ENCODE measurements at regions not wholly inside any gene's neighbourhood (a gene's known extent, or its start where the extent isn't known, plus 50 kb on each side); places are given as distances from the start of the nearest gene placed in this dataset.

DNA sequence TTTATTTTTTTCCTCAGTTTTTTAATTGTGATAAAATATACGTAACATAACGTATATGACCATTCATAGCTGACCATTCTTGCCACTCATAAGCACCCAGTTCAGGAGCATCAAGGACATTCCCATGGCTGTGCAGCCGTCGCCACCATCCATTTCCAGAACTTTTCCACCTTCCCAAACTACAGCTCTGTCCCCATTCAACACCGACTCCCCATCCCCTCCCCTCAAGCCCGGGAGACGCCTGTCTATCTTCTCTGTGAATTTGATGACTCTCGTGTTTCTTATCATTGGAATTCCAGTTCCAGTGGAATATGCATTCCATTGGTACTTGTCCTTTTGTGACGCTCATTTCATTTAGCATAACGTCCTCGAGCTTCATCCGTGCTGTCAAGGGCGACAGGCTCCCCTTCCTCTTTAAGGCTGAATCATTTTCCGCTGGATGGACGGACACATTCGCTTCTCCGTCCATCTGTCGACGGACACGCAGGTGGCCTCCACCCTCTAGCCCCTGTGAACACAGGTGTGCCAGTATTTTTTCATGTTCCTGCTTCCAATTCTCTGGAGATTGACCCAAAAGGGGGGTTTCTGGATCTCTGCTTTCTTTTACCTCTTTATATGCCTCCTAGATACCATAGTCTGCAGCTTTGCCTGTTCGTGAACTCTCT, 88.1 kb downstream of the YTHDF1 start:
- DNase-seq, result no peak

DNA sequence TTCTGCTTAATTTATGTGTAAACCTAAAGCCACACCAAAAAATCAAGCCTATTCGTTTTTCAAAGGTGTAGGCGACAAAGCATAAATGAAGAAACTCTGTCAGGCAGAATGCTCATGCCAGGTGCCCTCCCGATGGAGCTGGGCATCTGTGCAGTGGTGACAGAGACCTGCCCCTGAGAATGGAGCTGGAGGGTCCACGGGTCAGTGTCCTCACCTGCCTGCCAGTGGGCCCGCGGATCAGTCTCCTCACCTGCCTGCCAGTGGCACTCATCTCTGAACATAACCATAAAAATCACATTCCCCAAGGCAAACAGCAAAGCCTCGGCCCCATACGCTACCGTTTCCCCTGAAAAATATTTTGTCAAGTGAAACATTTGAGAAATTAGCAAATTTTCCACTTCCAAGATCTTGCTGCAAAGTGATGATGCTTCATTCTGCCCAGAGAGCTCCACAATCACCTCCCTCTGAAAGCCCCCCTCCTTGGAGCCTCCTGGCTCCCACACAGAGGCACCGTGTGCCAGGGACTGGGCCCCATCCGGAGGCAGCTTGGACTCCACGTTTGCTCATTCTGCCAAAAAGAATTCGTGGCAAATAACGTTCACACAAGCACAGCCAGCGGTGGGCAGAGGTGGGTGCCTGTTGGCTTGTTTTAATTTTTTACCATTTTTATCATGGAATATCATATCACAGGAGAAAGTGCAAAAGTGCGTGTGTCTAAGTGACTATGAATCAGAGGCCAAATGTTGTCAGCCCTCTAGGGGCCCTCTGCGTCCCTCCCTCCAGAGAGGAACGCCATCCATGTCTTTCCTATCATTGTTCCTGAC, 88.8 kb downstream of the YTHDF1 start:
- DNase-seq, result no peak

DNA sequence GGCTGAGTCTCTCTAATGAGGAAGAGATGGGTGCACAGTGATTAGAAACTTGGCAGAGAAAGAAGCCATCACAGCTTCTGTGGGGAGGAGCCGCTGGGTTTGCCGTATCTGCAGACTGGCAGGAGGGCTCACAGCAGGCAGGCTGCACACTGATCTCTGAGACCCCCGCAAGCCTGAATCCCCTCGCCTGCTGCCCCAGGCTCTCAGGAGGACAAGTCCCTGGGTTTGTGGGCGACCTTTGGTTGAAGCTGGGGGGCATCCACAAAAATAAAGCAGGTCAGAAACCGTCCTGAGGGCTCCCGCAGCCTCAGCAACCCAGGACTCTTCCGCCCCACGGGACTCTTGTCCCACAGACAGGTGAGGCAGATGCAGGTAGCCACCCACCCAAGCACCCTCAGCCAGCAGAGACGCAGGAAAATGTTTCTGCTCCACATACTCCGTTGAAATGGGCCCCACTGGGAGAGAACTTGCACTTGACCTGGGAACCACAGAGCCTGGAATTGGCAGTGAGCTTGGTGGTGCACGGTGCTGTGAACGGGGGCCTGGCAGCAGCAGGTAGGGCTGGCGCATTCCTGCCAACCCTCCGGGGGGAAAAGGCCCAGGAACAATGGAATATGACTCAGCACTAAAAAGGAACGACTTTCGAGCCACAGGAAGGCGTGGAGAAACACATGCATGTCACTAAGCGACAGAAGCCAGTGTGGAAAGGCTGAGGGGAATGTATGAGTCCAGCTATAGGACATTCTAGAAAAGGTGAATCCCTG, 89.9 kb downstream of the YTHDF1 start:
- DNase-seq, result no peak

DNA sequence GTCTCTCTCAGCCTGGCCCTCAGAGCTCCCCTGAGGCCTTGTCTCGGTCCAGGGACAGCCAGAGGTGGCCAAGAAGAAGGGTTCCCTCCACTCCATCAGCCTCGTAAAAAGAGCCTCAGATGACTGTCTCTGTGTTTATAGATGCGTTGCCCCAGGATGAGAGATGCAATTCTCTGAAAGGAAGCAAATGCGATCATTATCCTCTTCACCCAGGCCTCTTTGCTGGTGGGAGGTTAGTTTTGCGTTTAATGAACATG, 90.4 kb downstream of the YTHDF1 start:
- DNase-seq, result no peak

DNA sequence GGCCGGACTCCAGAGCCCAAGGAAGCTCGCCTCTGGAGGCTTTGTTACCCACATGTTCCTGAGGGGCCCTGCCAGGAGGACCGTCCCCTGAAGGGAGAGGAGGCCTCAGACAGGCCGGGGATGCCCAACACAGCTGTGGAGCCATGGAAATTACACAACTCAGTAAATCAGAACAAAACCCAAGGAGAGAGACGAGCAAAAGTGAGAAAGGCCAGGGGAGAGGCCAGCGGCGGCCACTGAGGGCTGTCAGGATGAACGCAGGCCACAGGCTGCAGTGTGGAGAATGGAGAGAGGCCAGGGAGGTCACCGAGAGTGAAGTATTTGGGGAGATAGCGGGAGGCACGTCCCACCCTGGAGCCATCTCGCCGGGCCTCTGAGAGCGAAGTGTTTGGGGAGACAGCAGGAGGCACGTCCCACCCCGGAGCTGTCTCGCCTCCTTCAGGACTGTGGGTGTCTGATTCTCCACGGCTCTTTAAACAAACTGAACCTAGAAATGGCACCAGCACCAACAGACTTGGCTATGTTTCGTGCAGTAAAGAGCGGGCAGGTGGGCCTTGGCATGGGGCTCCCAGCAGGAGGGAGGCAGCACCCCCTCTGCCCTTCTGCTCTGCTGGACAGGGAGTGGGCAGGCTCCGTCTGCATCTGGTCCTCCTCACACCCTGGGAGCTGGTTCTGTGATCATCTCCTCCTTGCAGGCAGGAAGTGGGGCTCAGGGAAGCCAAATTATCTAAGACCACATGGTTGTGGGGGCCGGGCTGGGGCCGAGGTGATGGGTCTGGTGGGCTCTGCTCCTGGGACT, 91.0 kb downstream of the YTHDF1 start:
- no peak for DNase-seq

DNA sequence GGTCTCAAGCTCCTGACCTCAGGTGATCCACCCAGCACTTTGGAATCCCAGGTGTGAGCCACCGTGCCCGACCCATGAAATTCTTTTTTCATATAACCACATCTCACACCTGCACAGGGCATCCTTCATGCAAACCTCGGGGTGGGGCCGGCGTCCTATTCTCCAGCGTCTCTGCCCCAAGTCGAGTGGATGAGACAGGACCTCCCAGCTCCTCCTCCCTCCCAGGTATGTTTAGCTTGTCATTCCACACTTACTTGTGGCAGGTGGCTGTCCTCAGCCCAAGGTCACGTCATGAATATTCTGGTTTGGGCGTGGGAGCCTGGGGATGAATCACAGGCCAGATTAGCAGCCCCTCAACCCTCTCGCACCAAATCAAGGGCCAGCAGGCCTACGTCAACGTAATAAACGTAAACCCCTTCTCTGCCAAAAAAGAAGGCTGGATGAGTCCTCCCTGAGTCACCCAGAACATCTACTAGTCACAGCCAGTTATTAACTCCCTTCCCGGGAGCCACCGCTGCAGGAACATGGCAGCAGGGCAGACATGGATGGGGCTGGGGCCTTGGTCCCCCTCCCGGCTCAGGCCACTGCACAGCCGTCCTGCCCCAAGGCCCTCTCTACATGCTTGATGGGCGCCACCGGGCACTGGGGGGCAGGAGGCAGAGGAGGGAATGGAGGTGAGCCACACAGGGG, 91.7 kb downstream of the YTHDF1 start:
- DNase-seq, result no peak

DNA sequence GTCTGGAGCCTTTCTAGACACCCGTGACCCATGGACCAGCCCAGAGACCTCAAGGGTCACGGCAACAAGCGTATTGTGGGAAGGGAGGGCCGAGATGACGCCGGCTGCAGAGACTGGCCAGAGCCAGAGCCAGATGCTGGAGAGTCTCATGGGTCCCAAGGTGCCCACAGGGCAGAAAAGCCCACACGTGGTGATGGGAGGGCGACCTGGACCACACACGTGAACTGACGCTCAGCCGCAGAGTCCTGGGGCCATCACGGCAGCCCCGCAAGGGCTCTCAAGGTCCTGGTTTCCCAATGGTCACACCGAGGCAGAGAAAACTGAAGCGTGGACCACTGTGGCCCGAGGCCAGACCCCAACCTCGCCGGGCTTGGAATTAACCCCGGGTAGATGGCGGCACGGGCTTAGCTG, 92.6 kb downstream of the YTHDF1 start:
- DNase-seq, result no peak

DNA sequence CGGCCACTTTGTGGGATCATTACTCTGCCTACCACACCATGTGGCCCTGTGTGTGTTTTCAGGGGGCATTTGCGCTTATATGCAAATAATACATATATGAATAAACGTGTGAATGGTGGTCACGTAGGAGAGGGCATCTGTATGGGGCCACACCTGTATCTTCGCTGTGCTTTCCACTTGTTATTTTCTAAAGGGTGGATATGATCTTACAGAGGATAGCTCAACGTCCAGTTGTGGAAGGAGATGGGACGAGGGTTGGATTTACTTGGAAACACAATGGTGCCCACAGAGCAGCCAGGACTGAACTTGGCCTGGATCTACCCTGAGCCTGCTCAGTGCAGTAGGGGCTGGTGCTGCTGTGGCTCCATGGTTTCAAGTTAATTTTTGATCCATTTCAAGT, 93.3 kb downstream of the YTHDF1 start:
- DNase-seq, result no peak

DNA sequence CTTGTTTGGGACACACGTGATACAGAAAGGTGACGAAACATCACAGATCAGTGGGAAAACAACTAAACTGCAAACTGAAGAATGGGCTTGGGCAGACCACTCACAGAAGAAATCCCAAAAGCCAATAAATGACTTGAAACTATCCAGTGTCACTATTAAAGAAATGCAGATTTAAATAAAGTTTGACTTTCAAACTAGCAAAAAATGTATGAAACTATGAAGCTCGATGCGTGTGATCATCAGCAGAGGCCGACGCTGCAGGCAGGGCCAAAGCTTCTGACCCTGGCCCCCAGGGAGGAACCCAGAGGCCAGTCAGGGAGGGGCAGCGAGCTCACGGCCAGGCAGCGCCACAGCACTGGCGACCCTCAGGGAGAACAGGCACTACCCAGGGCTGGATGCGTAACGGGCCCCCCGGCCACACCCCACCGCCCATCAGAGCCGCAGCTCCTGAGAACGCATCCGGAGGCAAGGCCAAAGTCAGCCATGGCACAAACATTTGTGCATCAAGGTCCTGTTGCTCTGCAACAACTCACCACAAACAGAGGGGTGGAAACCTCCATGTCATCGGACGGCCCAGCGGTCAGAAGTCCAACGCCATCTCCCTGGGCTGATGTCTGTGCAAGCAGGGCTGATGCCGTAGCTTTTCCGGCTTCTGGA, 94.1 kb downstream of the YTHDF1 start:
- no peak for DNase-seq

DNA sequence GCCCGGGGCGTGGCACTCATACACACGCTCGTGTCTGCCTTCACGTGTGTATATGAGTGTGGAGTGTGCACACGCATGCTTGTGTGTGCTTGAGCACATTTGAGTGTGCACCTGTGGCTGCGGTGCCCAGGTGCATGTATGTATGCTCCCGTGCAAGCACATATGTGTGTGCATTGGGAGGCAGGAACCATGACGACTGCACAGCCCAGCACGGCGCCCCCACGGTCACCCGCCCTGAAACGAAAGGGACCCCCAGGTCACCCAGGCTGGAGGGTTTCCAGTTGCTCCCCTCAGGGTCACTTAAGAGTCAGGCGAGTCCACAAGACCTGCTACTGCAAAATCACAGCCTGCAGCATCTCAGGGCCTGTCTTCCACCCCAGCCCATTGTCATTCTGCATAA, 94.7 kb downstream of the YTHDF1 start:
- DNase-seq, result no peak

DNA sequence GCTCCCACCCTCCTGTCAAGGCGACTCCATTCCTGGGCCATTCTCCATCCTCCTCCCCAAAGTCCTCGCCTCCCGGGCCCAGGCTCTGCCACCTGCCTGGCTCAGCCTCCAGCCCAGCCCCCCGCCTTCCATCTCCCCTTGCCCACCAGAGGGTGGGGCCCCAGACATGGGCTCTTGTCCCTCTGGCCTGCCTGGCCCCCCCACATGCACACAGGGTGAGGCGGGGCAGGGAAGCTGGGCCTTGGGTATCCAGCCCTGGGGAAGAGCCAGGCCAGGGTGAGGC, 95.2 kb downstream of the YTHDF1 start:
- no peak for DNase-seq

DNA sequence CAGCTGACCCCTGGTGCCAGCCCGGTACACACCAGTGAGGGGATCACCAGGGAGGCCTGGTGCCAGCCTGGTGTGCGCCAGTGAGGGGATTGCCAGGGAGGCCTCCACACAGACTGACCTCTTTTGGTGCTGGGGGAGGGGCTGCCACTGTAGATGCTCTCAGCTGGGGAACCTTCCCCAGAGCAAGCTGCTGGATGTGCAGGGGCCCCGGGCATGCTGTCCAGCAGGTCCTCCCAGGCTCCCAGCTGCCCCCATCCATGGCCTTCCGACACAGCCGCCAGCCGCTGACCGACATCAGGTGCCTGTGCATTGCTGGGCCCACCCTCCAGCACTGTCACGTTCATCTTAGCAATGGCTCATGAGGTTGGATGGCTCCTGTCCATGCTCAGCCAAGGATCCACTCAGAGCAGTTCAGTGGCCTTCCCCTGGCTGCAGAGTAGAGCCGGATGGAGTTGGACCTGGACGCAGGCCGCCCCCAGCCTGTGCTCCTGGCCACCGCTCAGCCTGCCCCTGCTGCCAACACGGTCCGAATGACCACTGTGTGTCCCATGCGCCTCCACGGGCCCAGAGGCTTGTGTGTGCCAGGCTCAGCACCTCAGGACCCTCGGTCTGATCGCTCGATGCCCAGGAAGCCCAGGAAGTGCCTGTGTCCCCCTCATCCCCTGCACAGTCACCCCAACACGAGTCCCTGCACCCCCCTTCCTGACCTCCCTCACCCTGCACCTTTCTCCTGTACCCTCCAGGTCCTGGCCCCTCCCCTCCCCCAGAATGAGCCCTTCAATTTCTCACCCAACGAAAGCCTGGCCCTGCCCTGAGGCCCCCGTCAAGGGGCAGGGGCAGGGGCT, 95.7 kb downstream of the YTHDF1 start:
- DNase-seq, result no peak

DNA sequence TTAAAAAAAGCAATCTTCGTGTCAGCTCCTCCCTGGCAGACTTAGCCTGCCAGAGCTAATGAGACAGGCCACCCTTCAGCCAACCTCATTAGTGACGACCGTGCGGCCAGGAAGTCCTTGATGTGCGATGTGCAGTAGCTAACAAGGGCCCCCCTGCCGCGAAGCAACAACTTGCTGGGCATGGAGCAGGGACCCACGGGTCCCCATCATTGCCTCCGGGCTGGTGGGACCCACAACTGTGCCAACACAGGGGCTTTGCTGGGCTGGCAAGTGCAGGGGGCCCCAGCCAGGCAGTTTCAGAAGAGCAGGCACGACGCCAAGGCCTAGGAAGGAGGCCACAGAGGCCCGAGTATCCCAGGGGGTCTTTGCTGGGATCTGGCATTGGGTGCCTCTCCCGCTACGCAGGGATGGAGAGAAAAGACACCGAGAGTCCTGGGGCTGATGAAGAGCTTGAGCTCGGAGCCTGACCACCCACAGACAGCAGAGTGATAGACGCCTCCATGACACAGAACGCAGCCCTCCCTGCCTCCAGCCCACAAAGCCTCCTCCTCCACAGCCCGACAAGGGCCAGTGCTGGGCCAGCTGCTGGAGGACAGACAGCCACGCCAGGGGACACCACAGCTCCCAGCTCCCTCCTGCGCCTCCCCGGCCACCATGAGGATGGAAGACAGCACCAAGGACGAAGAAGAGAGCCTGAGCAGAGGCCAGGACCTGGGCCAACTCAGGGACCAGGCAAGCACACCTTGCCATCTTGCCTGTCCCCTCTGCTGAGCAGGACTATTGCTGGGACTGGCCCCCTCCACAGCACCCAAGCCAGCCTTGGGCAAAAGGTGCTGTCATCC, 96.6 kb downstream of the YTHDF1 start:
- no peak for DNase-seq

DNA sequence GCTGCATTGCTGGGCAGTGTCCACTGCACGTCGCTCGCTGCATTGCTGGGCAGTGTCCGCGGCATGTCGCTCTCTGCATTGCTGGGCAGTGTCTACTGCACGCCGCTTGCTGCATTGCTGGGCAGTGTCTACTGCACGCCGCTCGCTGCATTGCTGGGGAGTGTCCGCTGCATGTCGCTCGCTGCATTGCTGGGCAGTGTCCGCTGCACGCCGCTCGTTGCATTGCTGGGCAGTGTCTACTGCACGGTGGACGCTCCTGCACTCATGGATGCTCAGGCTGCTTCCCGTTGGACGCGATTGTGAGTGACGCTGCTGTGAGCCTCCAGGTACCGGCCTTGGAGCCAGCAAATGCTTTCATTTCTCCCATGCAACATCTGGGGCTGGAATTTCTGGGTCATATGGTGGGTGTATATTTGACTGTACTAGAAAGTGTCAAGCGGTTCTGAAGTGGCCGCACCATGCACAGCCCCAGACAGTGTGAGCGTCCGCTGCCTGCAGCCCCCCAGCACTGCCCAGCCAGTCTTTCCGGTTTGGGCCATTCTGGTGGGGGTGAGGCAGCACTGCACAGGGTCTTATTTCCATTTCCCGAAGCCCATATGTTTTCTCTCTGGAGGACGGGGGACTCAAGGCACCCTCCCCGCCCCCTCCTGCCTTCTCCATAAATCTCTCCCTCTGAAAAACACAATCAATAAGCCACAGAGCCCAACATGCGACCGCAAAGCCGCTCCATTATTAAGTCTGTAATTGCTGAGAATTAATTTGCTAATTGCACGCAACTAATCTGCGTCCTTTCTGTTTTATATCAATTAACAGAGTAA, 97.4 kb downstream of the YTHDF1 start:
- no peak for DNase-seq

DNA sequence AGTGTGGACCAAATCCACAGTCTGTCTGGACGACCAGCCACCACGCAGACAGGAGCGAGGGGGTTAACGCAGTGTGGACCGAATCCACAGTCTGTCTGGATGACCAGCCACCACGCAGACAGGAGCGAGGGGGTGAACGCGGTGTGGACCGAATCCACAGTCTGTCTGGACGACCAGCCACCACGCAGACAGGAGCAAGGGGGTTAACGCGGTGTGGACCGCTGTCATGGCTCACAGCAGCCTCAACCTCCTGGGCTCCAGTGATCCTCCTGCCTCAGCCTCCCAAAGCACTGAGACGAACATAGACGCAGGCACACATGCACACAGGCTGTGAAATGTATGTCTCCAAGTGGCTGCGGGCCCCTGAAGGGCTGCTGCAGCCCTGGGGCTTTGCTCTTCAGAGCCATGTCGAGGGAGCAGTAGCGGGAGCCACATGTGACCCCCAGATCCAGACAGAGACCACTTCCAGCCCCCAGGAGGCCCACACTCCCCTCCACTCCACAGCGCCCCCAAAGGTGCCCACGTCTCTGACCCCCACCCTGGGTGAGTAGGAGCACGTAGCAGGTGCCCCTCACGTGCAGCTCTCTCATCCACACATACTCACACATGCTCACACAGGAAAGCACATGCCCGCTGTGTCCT, 98.1 kb downstream of the YTHDF1 start:
- no peak for DNase-seq

DNA sequence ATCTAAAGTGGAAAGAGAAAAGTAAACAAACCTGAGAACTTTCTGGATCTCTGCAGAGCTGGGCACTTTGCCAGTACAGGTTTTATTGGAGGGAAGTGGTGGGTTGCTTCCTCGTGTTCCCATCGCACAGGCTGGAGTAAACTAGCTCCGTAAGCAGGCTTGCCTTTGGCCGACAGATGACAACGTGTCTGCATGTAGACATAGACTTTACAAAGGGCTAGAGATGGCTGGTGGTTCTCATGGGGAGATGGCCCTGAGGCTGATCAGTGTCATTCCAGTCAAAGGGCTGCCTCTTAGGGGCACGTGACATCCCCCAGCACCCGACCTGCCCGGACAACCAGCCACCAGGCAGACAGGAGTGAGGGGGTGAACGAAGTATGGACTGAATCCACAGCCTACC, 98.8 kb downstream of the YTHDF1 start:
- DNase-seq, result no peak

DNA sequence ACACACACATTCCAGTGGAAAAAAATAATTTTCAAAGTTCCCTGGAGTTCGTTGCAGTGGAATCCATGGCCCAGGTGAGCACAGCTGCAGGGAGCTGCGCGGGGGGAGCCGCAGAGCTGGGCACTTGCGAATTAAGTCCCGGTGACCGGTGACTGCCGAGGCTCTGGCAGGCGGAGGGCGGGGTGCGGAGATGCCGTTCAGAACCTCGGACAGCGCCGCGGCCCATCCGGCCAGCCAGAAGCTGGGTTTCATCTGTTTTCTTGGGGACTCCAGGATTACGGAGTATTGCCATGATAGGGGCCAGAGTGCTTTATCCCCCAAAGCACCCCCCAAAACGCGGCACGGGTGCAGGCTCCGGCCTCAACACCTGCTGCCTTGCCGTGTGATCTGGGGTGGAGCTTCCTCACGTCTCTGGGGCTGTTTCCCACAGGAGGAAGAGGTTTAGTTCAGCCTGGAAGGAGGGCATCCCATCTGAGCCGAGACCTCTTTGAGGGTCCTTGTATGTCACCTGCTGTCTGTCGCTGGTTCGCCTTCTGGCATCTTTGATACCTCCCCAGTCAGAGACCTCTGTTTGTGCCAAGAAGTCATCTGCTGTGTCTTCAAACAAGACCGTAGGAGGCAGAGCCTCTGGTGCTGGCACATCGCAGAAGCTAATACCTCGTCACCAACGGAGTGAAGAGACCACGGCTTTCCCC, 99.4 kb downstream of the YTHDF1 start:
- DNase-seq, result peak; percentile 7

Data from fibroblast of skin of scalp (primary cell).